CD8-positive, alpha-beta memory T cell (primary cell): ENCODE measurements at regions not wholly inside any gene's neighbourhood (a gene's known extent, or its start where the extent isn't known, plus 50 kb on each side); places are given as distances from the start of the nearest gene placed in this dataset.

Experiments
- CTCF ChIA-PET: fragments of 350-600 bp; sonication (Branson Sonifier 250); formaldehyde crosslinking; loops from one replicate; lab custom pipeline; 2021; ENCODE audit warnings: antibody characterized with exemption; lab: Charles Lee
- POLR2A ChIA-PET: fragments of 350-600 bp; sonication (Branson Sonifier 250); formaldehyde crosslinking; loops from one replicate; lab custom pipeline; 2021; ENCODE audit warnings: antibody characterized with exemption; lab: Charles Lee
- DNase-seq, 5 donors: peaks; one replicate each; pipeline versions ENCODE4 v3.0.0 to v3.0.0-alpha.2; 2020 to 2022; ENCODE audit warnings: mixed read lengths in 1 of 5
- H3K27ac ChIP-seq: one replicate; pipeline ENCODE4 v1.7.0; 2013; ENCODE audit warnings: low read depth, mild to moderate bottlenecking, low read length, moderate library complexity
- H3K27me3 ChIP-seq: 2 replicates; pipeline ENCODE4 v1.7.0; 2013; ENCODE audit warnings: low read length, mild to moderate bottlenecking; ENCODE audit not compliant: insufficient read depth, poor library complexity, severe bottlenecking
- H3K36me3 ChIP-seq: 2 replicates; pipeline ENCODE4 v1.7.0; 2013; ENCODE audit warnings: mild to moderate bottlenecking, low read length, moderate library complexity; ENCODE audit not compliant: insufficient read depth
- H3K4me1 ChIP-seq: 2 replicates; pipeline ENCODE4 v1.7.0; 2013; ENCODE audit warnings: mild to moderate bottlenecking, low read length, moderate library complexity; ENCODE audit not compliant: insufficient read depth
- H3K4me3 ChIP-seq: 2 replicates; pipeline ENCODE4 v1.7.0; 2013; ENCODE audit warnings: mild to moderate bottlenecking, low read length
- H3K9me3 ChIP-seq: 2 replicates; pipeline ENCODE4 v1.7.0; 2013; ENCODE audit warnings: mild to moderate bottlenecking, low read length
- H3K27ac Mint-ChIP-seq, 8 donors: one replicate each; pipeline ENCODE4 v1.8.0; 2020 to 2021; ENCODE audit warnings: mixed read lengths in 8 of 8, mild to moderate bottlenecking in 6 of 8, inconsistent platforms in 3 of 8, moderate library complexity in 3 of 8
- H3K27me3 Mint-ChIP-seq, 2 donors: one replicate each; pipeline ENCODE4 v1.8.0; 2020 to 2021; ENCODE audit warnings: mixed read lengths in 2 of 2, mild to moderate bottlenecking in 1 of 2, moderate library complexity in 1 of 2
- H3K36me3 Mint-ChIP-seq, 3 donors: one replicate each; pipeline ENCODE4 v1.8.0; 2020 to 2021; ENCODE audit warnings: mixed read lengths in 3 of 3, inconsistent platforms in 1 of 3, mild to moderate bottlenecking in 1 of 3
- H3K4me1 Mint-ChIP-seq, 3 donors: one replicate each; pipeline ENCODE4 v1.8.0; 2020 to 2021; ENCODE audit warnings: mixed read lengths in 3 of 3, inconsistent platforms in 1 of 3, mild to moderate bottlenecking in 1 of 3
- H3K4me3 Mint-ChIP-seq, 7 donors: one replicate each; pipeline ENCODE4 v1.8.0; 2020 to 2021; ENCODE audit warnings: mixed read lengths in 7 of 7, mild to moderate bottlenecking in 6 of 7, moderate library complexity in 4 of 7, inconsistent platforms in 2 of 7
- H3K9me3 Mint-ChIP-seq, 5 donors: one replicate each; pipeline ENCODE4 v1.8.0; 2020 to 2022; ENCODE audit warnings: mixed read lengths in 5 of 5, mild to moderate bottlenecking in 3 of 5, moderate library complexity in 2 of 5, inconsistent platforms in 1 of 5

- Mint-ChIP-seq H3K36me3 (no peaks in the 10 kb centered on the region), H3K4me3 (no peak overlapping the region), H3K9me3 (peaks cover 0 to 7% (median 3%) of the 10 kb centered on the region in 5 donors), H3K4me1 (no peaks in the 10 kb centered on the region), H3K27ac (no peak overlapping the region), H3K27me3 (no peaks in the 10 kb centered on the region)
- ChIA-PET CTCF (no interaction called here), POLR2A (no interaction called here)
- Histone ChIP-seq H3K4me1 (no peaks in the 10 kb centered on the region), H3K36me3 (no peaks in the 10 kb centered on the region), H3K27me3 (no peaks in the 10 kb centered on the region), H3K4me3 (no peak overlapping the region), H3K9me3 (no peaks in the 10 kb centered on the region), H3K27ac (no peak overlapping the region)
- no peak for DNase-seq
Observed at GRCh38 chr1:213931836-213932235, 55.9 kb upstream of the PROX1 start.

- no peak for DNase-seq
- no peaks in the 10 kb centered on the region for H3K4me1 Mint-ChIP-seq
- Histone ChIP-seq H3K27ac (no peak overlapping the region), H3K36me3 (no peaks in the 10 kb centered on the region), H3K4me1 (no peaks in the 10 kb centered on the region), H3K9me3 (no peaks in the 10 kb centered on the region), H3K4me3 (no peak overlapping the region), H3K27me3 (no peaks in the 10 kb centered on the region)
- no peak overlapping the region for H3K4me3 Mint-ChIP-seq
- ChIA-PET POLR2A (no interaction called here), CTCF (no interaction called here)
- H3K9me3 Mint-ChIP-seq, result peaks cover 0 to 7% (median 3%) of the 10 kb centered on the region in 5 donors
- H3K27ac Mint-ChIP-seq, result no peak overlapping the region
- H3K36me3 Mint-ChIP-seq, result no peaks in the 10 kb centered on the region
- H3K27me3 Mint-ChIP-seq, result no peaks in the 10 kb centered on the region
Observed at GRCh38 chr1:213933336-213933735, 54.4 kb upstream of the PROX1 start.

DNA sequence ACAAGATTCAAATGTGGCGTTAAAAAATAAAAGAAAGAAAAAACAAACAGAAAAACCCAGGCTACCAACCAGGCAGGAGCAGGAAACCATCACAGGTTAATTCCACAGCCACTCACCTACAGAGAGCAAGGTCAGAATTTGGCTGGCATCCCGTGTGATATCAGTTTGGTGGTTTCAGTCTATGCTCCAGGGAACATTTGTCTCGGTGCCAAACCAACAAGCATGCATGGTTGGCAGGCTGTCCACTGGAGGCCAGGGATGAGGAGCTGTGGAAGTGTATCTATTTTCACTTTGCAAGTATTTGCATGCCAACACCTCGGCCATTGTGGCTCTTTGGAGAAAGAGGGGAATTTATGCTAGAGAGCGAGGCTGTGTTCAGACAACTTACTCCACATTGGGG lies 53.1 kb upstream of the PROX1 start:
- Mint-ChIP-seq H3K9me3 (peaks cover 0 to 7% (median 3%) of the 10 kb centered on the region in 5 donors), H3K36me3 (no peaks in the 10 kb centered on the region), H3K27me3 (no peaks in the 10 kb centered on the region), H3K4me1 (no peaks in the 10 kb centered on the region), H3K4me3 (no peak overlapping the region), H3K27ac (no peak overlapping the region)
- H3K4me1 ChIP-seq, result no peaks in the 10 kb centered on the region
- H3K36me3 ChIP-seq, result no peaks in the 10 kb centered on the region
- H3K4me3 ChIP-seq, result no peak overlapping the region
- CTCF ChIA-PET, result no interaction called here
- no peak for DNase-seq
- POLR2A ChIA-PET, result no interaction called here
- no peaks in the 10 kb centered on the region for H3K9me3 ChIP-seq
- no peaks in the 10 kb centered on the region for H3K27me3 ChIP-seq
- H3K27ac ChIP-seq, result no peak overlapping the region

DNA sequence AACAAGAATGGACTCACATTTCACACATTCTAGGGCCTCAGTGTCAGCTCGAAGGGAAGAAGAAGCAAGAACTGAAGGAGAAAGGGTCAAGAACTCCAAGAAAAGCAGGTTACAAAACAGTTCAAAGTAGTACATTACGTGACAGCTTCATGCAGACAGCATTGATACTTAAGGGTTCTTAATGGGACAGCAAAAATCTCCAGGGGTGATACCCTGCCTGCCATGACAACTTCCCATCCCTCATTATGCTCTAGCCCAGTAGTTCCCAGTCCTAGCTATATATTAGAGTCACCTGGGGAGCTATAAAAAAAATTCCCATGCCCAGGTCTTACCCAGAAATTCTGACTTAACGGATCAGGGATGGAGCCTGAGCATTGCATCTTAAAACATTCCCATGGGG lies 51.2 kb upstream of the PROX1 start:
- no peak overlapping the region for H3K4me3 ChIP-seq
- Mint-ChIP-seq H3K27ac (no peak overlapping the region), H3K4me3 (no peak overlapping the region), H3K27me3 (no peaks in the 10 kb centered on the region), H3K9me3 (peaks cover 0 to 7% (median 3%) of the 10 kb centered on the region in 5 donors), H3K36me3 (no peaks in the 10 kb centered on the region), H3K4me1 (no peaks in the 10 kb centered on the region)
- ChIA-PET POLR2A (no interaction called here), CTCF (no interaction called here)
- no peaks in the 10 kb centered on the region for H3K27me3 ChIP-seq
- no peaks in the 10 kb centered on the region for H3K9me3 ChIP-seq
- H3K4me1 ChIP-seq, result no peaks in the 10 kb centered on the region
- no peaks in the 10 kb centered on the region for H3K36me3 ChIP-seq
- H3K27ac ChIP-seq, result no peak overlapping the region
- no peak for DNase-seq
